Upper lobe of left lung (tissue), 4 donors: ENCODE measurements at regions not wholly inside any gene's neighbourhood (a gene's known extent, or its start where the extent isn't known, plus 50 kb on each side); places are given as distances from the start of the nearest gene placed in this dataset.

ENCODE experiments used
- CTCF ChIP-seq, 6 experiments: fragments of 450-650 bp in 4 of 6; fragments of 200-600 bp in 2 of 6; sonication (generic) in 2 of 6; IDR thresholded peaks; one replicate each; pipeline ENCODE4 v1.5.1; 2016 to 2019; ENCODE audit warnings: antibody characterized with exemption in 6 of 6
- EP300 ChIP-seq, 4 donors: sonication (generic); formaldehyde crosslinking; IDR thresholded peaks; one replicate each; pipeline ENCODE4 v1.5.1; 2017; ENCODE audit warnings: antibody characterized with exemption in 4 of 4, control low read depth in 2 of 4

GRCh38 chr7:3119963-3120362 lies 76.3 kb upstream of the CARD11 start:
- no peak for TF ChIP-seq EP300 (IDR thresholded peaks at IDR 0.05)
- no peak for TF ChIP-seq CTCF (IDR thresholded peaks at IDR 0.05)
